ENCODE measurements at regions not wholly inside any gene's neighbourhood (a gene's known extent, or its start where the extent isn't known, plus 50 kb on each side); places are given as distances from the start of the nearest gene placed in this dataset.
"Not testable (repeated sequence)": the region's sequence is repeated elsewhere in the genome, so short reads cannot be mapped to it uniquely, and the experiment has no call there.

DNA sequence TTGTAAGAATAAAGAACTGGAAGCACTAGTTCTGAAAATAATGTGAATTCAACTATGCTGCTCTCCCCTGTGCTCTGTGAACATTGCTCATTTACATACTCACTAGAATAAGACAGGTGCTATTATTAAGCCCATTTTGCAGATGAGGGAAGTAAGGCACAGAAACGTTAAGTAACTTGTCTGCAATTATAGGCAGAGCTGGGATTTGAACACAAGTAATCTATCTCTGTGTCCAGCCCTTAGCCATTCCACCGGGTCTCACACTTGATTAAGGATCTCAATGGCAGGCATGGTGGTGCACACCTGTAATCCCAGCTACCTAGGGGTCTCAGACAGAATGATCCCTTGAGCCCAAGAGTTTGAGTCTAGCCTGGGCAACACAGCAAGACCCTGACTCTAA is 357.7 kb downstream of the CD83 start:
- peaks cover 17 to 33% (median 32%) of the 10 kb centered on the region in 4 donors for H3K4me1 ChIP-seq
- 100% methylated on average over 1 of the region's 2 CpGs for WGBS
- no peaks in the 10 kb centered on the region for H3K36me3 ChIP-seq
- no peaks in the 10 kb centered on the region for H3K27me3 ChIP-seq
- TF ChIP-seq POLR2AphosphoS5 (IDR thresholded peaks at IDR 0.05) (no peak), POLR2A (IDR thresholded peaks at IDR 0.05; ENCODE audit: low read depth) (no peak), EP300 (IDR thresholded peaks at IDR 0.05) (no peak)
- TF ChIP-seq, protein P1, sequence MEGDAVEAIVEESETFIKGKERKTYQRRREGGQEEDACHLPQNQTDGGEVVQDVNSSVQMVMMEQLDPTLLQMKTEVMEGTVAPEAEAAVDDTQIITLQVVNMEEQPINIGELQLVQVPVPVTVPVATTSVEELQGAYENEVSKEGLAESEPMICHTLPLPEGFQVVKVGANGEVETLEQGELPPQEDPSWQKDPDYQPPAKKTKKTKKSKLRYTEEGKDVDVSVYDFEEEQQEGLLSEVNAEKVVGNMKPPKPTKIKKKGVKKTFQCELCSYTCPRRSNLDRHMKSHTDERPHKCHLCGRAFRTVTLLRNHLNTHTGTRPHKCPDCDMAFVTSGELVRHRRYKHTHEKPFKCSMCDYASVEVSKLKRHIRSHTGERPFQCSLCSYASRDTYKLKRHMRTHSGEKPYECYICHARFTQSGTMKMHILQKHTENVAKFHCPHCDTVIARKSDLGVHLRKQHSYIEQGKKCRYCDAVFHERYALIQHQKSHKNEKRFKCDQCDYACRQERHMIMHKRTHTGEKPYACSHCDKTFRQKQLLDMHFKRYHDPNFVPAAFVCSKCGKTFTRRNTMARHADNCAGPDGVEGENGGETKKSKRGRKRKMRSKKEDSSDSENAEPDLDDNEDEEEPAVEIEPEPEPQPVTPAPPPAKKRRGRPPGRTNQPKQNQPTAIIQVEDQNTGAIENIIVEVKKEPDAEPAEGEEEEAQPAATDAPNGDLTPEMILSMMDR (IDR thresholded peaks at IDR 0.05): no peak
- intact Hi-C loops (cut with DNase I): loop anchor here (5.0 kb wide), 1 partner anchor 263 kb away; no protein-coding TSS in a partner anchor
- no peaks in the 10 kb centered on the region for H3K9me3 ChIP-seq
- DNase-seq (ENCODE audit: extremely low spot score): no peak
- no peak overlapping the region for H3K4me3 ChIP-seq
- peak overlapping the region in 1 of 4 donors; percentile 90 for H3K27ac ChIP-seq (replicated peaks in 1 of 4)

DNA sequence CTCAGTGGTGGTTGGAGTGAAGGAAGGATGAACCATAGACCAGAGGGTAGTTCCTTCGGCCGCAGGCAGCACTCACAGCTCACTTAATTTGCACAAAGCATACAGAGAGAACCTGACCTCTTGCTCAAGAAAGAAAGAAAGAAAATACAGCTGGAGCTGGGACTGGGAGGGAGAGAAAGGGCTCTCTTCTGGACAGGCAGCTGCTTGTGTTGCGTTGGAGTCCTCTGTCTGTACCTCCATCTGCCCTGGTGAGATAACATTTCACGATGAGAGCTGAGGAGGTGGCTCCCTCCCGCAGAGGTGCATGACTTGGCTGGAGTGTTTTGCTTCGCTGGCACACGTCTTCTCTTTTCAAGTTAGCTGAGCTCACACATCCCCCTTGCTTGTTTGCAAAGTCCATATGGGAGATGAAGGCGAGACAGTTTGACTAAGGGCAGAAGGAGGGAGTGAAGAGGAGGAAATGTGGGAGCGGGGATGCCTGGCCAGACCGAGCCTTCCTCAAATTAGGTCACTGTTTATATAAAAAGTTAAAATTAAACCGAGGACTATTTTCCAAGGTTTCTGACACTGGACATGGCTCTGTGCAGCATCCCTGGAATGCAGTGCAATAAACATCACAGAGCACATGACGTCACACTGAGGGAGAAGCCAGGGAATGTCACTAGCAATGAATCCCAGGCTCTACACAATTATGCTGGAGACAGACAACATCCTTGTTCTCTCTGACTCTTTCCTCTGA is 359.4 kb downstream of the CD83 start:
- TF ChIP-seq POLR2A (IDR thresholded peaks at IDR 0.05; ENCODE audit: low read depth) (no peak), EP300 (IDR thresholded peaks at IDR 0.05) (peak; percentile 95), POLR2AphosphoS5 (IDR thresholded peaks at IDR 0.05) (peak; percentile 90 to 94)
- TF ChIP-seq, protein P1 (IDR thresholded peaks at IDR 0.05): no peak
- no peaks in the 10 kb centered on the region for H3K36me3 ChIP-seq
- H3K9me3 ChIP-seq: no peaks in the 10 kb centered on the region
- peak overlapping the region; percentile 35 to 42 (median 38) for H3K4me3 ChIP-seq
- H3K27ac ChIP-seq (replicated peaks in 1 of 4): peak overlapping the region; percentile 87 to 90 (median 88)
- DNase-seq (ENCODE audit: extremely low spot score): no peak
- intact Hi-C loops (cut with DNase I): loop anchor here (5.0 kb wide), 1 partner anchor 265 kb away; no protein-coding TSS in a partner anchor
- no peaks in the 10 kb centered on the region for H3K27me3 ChIP-seq
- WGBS: 12% methylated on average over 12 of the region's 12 CpGs
- peaks cover 17 to 33% (median 32%) of the 10 kb centered on the region in 4 donors for H3K4me1 ChIP-seq

DNA sequence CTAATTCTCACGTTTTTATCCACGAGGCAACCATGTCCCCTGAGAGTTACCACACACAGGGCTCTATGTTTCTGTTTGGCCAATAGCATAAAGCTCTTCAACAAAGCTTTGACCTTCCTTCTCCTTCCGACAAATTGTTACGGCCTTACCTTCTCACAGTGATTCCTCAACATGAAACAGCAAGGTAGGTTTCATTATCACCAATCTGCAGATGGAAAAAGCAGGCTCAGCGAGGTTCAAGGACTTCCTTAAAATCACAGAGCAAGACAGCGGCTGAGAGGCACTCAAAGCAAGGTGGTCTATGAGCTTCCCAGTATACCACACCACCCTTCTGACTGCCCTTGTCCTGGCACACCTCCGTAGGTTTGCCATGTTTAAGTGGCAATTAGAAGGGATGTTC is 360.0 kb downstream of the CD83 start:
- TF ChIP-seq POLR2A (IDR thresholded peaks at IDR 0.05; ENCODE audit: low read depth): no peak
- TF ChIP-seq, protein P1 (IDR thresholded peaks at IDR 0.05): no peak
- no peak for TF ChIP-seq POLR2AphosphoS5 (IDR thresholded peaks at IDR 0.05)
- no peak for TF ChIP-seq EP300 (IDR thresholded peaks at IDR 0.05)
- Histone ChIP-seq H3K4me1 (peaks cover 17 to 33% (median 32%) of the 10 kb centered on the region in 4 donors), H3K27ac (replicated peaks in 1 of 4) (peak overlapping the region; percentile 87 to 90 (median 88)), H3K36me3 (no peaks in the 10 kb centered on the region), H3K4me3 (peak overlapping the region in 1 of 4 donors; percentile 41), H3K27me3 (no peaks in the 10 kb centered on the region), H3K9me3 (no peaks in the 10 kb centered on the region)
- WGBS: 43% methylated on average over 7 of the region's 7 CpGs
- intact Hi-C loops (cut with DNase I): loop anchor here (5.0 kb wide), 1 partner anchor 265 kb away; no protein-coding TSS in a partner anchor
- no peak for DNase-seq (ENCODE audit: extremely low spot score)

DNA sequence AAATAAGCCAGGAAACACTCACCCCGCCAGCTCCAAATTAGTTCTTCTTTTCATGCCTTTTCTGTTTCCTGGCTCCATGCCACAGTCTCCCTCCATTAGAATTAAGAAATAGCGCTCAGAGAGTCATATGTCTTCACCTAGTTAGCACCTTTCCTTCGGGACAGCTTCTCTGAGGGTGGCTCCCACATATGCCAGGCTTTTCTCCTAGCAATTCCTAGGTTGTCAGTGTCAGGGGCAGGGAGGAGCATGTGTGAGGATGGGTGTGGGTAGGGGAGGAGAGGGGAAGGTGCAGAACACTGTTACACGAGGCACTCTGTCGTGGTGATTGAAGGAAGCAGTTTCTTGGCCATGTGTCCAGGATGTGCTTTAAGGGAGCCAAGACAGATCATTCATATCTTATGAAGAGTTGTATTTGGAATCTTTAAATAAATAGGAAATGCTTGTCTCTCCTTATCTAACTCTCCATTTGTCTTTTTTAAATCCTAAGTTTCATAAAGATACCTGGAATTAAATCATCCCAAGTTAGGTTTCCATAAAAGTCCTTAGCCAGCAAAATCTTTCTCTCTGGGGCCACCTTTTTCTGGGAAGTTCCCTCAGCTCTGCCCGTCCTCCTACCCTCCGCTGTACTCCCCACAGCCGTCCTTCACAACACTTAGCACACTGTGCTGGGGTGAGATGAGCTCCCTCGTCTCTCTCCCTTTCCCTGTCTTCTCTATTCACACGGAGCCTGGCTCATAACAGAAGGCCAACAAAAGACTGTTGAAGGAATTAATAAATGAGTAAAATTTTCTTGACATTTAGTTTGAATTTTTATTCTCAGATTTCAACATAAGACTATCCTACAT is 361.0 kb downstream of the CD83 start:
- peak; percentile 89 for DNase-seq (ENCODE audit: extremely low spot score)
- Histone ChIP-seq H3K4me1 (peaks cover 17 to 33% (median 32%) of the 10 kb centered on the region in 4 donors), H3K27ac (replicated peaks in 1 of 4) (peak overlapping the region; percentile 87 to 90 (median 88)), H3K36me3 (no peaks in the 10 kb centered on the region), H3K4me3 (no peak overlapping the region), H3K9me3 (no peaks in the 10 kb centered on the region), H3K27me3 (no peaks in the 10 kb centered on the region)
- 44% methylated on average over 10 of the region's 10 CpGs for WGBS
- intact Hi-C loops (cut with DNase I): loop anchor here (5.0 kb wide), 1 partner anchor 266 kb away; no protein-coding TSS in a partner anchor
- TF ChIP-seq POLR2AphosphoS5 (IDR thresholded peaks at IDR 0.05) (peak; percentile 30 to 34), POLR2A (IDR thresholded peaks at IDR 0.05; ENCODE audit: low read depth) (no peak), EP300 (IDR thresholded peaks at IDR 0.05) (no peak)
- TF ChIP-seq, protein P1 (IDR thresholded peaks at IDR 0.05): no peak

DNA sequence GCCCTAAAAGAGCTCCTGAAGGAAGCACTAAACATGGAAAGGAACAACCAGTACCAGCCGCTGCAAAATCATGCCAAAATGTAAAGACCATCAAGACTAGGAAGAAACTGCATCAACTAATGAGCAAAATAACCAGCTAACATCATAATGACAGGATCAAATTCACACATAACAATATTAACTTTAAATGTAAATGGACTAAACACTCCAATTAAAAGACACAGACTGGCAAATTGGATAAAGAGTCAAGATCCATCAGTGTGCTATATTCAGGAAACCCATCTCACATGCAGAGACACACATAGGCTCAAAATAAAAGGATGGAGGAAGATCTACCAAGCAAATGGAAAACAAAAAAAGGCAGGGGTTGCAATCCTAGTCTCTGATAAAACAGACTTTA is 364.4 kb downstream of the CD83 start:
- H3K4me3 ChIP-seq; H3K27ac ChIP-seq (replicated peaks in 1 of 4); H3K9me3 ChIP-seq; DNase-seq (ENCODE audit: extremely low spot score); intact Hi-C loops (cut with DNase I); H3K27me3 ChIP-seq; H3K36me3 ChIP-seq: not testable (repeated sequence)
- peaks cover 9 to 22% (median 21%) of the 10 kb centered on the region in 4 donors for H3K4me1 ChIP-seq
- WGBS: no CpG with 5 or more reads among the region's 1 CpG
